Colonic mucosa (tissue), 4 donors: ENCODE measurements at regions not wholly inside any gene's neighbourhood (a gene's known extent, or its start where the extent isn't known, plus 50 kb on each side); places are given as distances from the start of the nearest gene placed in this dataset.
"Not testable (repeated sequence)": the region's sequence is repeated elsewhere in the genome, so short reads cannot be mapped to it uniquely, and the experiment has no call there.

ENCODE experiments used
- DNase-seq: peaks from one replicate; pipeline ENCODE4 v3.0.0-alpha.2; 2020
- H3K27ac ChIP-seq: fragments of 200-600 bp; one replicate; pipeline ENCODE4 v1.8.0; 2021
- H3K27me3 ChIP-seq: fragments of 200-600 bp; one replicate; pipeline ENCODE4 v1.8.0; 2021
- H3K36me3 ChIP-seq: fragments of 200-600 bp; one replicate; pipeline ENCODE4 v1.8.0; 2021
- H3K4me1 ChIP-seq: fragments of 200-600 bp; one replicate; pipeline ENCODE4 v1.8.0; 2021; ENCODE audit warnings: mild to moderate bottlenecking
- H3K4me3 ChIP-seq: fragments of 200-600 bp; one replicate; pipeline ENCODE4 v1.8.0; 2021
- H3K9ac ChIP-seq, 2 donors: one replicate each; pipeline ENCODE4 v1.7.0; 2013; ENCODE audit warnings: control low read depth in 2 of 2, low read depth in 2 of 2, low read length in 2 of 2
- H3K9me3 ChIP-seq: fragments of 200-600 bp; one replicate; pipeline ENCODE4 v1.8.0; 2021
- CTCF ChIP-seq: fragments of 200-600 bp; IDR thresholded peaks from one replicate; pipeline ENCODE4 v1.8.0; 2022; ENCODE audit warnings: antibody characterized with exemption, mild to moderate bottlenecking
- intact Hi-C: fragments of 100-400 bp; cut with DNase I; formaldehyde crosslinking; loops from one replicate; pipeline ENCODE4 v1.14.1; 2022
- donor health status: healthy.
- donor health status: DM: no; HTN: no; CAD: no.
- donor health status: DM: no; HTN: no; CAD: no.

- Histone ChIP-seq H3K4me3 (no peak overlapping the region), H3K36me3 (no peaks in the 10 kb centered on the region), H3K4me1 (no peaks in the 10 kb centered on the region), H3K9ac (no peak overlapping the region), H3K9me3 (no peaks in the 10 kb centered on the region), H3K27ac (no peak overlapping the region), H3K27me3 (no peaks in the 10 kb centered on the region)
- TF ChIP-seq CTCF = no peak
- intact Hi-C loops = no loop called here
- DNase-seq = no peak
Measured at GRCh38 chr3:197397838-197398237, 99.4 kb upstream of the DLG1 start.

- H3K27ac ChIP-seq = no peak overlapping the region
- H3K9me3 ChIP-seq = no peaks in the 10 kb centered on the region
- TF ChIP-seq CTCF = no peak
- DNase-seq = no peak
- H3K36me3 ChIP-seq = no peaks in the 10 kb centered on the region
- H3K4me1 ChIP-seq = no peaks in the 10 kb centered on the region
- H3K9ac ChIP-seq = no peak overlapping the region
- no peaks in the 10 kb centered on the region for H3K27me3 ChIP-seq
- intact Hi-C loops = no loop called here
- no peak overlapping the region for H3K4me3 ChIP-seq
Measured at GRCh38 chr3:197394464-197395321, 96.3 kb upstream of the DLG1 start.

- H3K9me3 ChIP-seq, H3K4me1 ChIP-seq, H3K27me3 ChIP-seq, intact Hi-C loops, H3K27ac ChIP-seq, H3K9ac ChIP-seq, H3K4me3 ChIP-seq, H3K36me3 ChIP-seq, DNase-seq: not testable (repeated sequence)
Measured at GRCh38 chr3:197394126-197394463, 95.7 kb upstream of the DLG1 start.

GRCh38 chr3:197393711-197394110 lies 95.3 kb upstream of the DLG1 start:
- Histone ChIP-seq H3K4me3 (no peak overlapping the region), H3K27ac (no peak overlapping the region), H3K27me3 (no peaks in the 10 kb centered on the region), H3K36me3 (no peaks in the 10 kb centered on the region), H3K9me3 (no peaks in the 10 kb centered on the region), H3K4me1 (no peaks in the 10 kb centered on the region), H3K9ac (no peak overlapping the region)
- intact Hi-C loops = no loop called here
- TF ChIP-seq CTCF = no peak
- no peak for DNase-seq

- DNase-seq = no peak
- Histone ChIP-seq H3K27ac (no peak overlapping the region), H3K4me1 (no peaks in the 10 kb centered on the region), H3K36me3 (no peaks in the 10 kb centered on the region), H3K4me3 (no peak overlapping the region), H3K9ac (no peak overlapping the region), H3K9me3 (no peaks in the 10 kb centered on the region), H3K27me3 (no peaks in the 10 kb centered on the region)
- no peak for TF ChIP-seq CTCF
- intact Hi-C loops = no loop called here
Measured at GRCh38 chr3:197392961-197393360, 94.5 kb upstream of the DLG1 start.

GRCh38 chr3:197381371-197381770 lies 83.0 kb upstream of the DLG1 start:
- no peaks in the 10 kb centered on the region for H3K4me1 ChIP-seq
- H3K27me3 ChIP-seq = no peaks in the 10 kb centered on the region
- H3K9me3 ChIP-seq = no peaks in the 10 kb centered on the region
- H3K27ac ChIP-seq = no peak overlapping the region
- H3K36me3 ChIP-seq = no peaks in the 10 kb centered on the region
- no peak overlapping the region for H3K4me3 ChIP-seq
- H3K9ac ChIP-seq = no peak overlapping the region
- intact Hi-C loops = no loop called here
- DNase-seq = no peak
- no peak for TF ChIP-seq CTCF
